HS-27A (cell line): ENCODE measurements at regions not wholly inside any gene's neighbourhood (a gene's known extent, or its start where the extent isn't known, plus 50 kb on each side); places are given as distances from the start of the nearest gene placed in this dataset.
A peak's percentile ranks its signal among the peaks of the same experiment; 100 is the strongest.

ENCODE experiments used
- DNase-seq: peaks from one replicate; pipeline ENCODE4 v3.0.0-alpha.2; 2012; ENCODE audit warnings: low read depth, missing footprints

GRCh38 chr12:77723308-77723707, 107.4 kb upstream of the NAV3 start:
- no peak for DNase-seq

GRCh38 chr12:77722536-77722935, 108.2 kb upstream of the NAV3 start:
- no peak for DNase-seq

GRCh38 chr12:77720258-77720657, 110.4 kb upstream of the NAV3 start:
- DNase-seq: no peak

GRCh38 chr12:77710209-77710608, 120.5 kb upstream of the NAV3 start:
- no peak for DNase-seq

- no peak for DNase-seq
These were observed 133.6 kb upstream of the NAV3 start for GRCh38 chr12:77697126-77697525.

- no peak for DNase-seq
These were observed 134.5 kb upstream of the NAV3 start for GRCh38 chr12:77696183-77696582.

- DNase-seq: no peak
These were observed 141.1 kb upstream of the NAV3 start for GRCh38 chr12:77689510-77690086.

GRCh38 chr12:77687321-77687720, 143.4 kb upstream of the NAV3 start:
- DNase-seq: no peak

GRCh38 chr12:77686760-77687159, 143.9 kb upstream of the NAV3 start:
- DNase-seq: no peak

GRCh38 chr12:77685901-77686300, 144.8 kb upstream of the NAV3 start:
- no peak for DNase-seq

- DNase-seq: peak; percentile 48
These were observed 145.6 kb upstream of the NAV3 start for GRCh38 chr12:77685112-77685511.

- no peak for DNase-seq
These were observed 148.2 kb upstream of the NAV3 start for GRCh38 chr12:77682488-77682887.

- DNase-seq: no peak
These were observed 149.0 kb upstream of the NAV3 start for GRCh38 chr12:77681726-77682125.

- DNase-seq: no peak
These were observed 151.0 kb upstream of the NAV3 start for GRCh38 chr12:77679686-77680085.

- no peak for DNase-seq
These were observed 152.1 kb upstream of the NAV3 start for GRCh38 chr12:77678621-77679020.

- peak; percentile 95 for DNase-seq
These were observed 163.6 kb upstream of the NAV3 start for GRCh38 chr12:77667101-77667500.

- no peak for DNase-seq
These were observed 182.0 kb upstream of the NAV3 start for GRCh38 chr12:77648716-77649115.

- DNase-seq: no peak
These were observed 184.6 kb upstream of the NAV3 start for GRCh38 chr12:77645966-77646598.

- no peak for DNase-seq
These were observed 185.6 kb upstream of the NAV3 start for GRCh38 chr12:77644915-77645605.

GRCh38 chr12:77642246-77642645, 188.4 kb upstream of the NAV3 start:
- no peak for DNase-seq

GRCh38 chr12:77640356-77640755, 190.3 kb upstream of the NAV3 start:
- no peak for DNase-seq

- no peak for DNase-seq
These were observed 199.8 kb upstream of the NAV3 start for GRCh38 chr12:77630790-77631445.

- no peak for DNase-seq
These were observed 200.3 kb upstream of the NAV3 start for GRCh38 chr12:77630344-77630743.
